ENCODE measurements at regions not wholly inside any gene's neighbourhood (a gene's known extent, or its start where the extent isn't known, plus 50 kb on each side); places are given as distances from the start of the nearest gene placed in this dataset.

- no peaks in the 10 kb centered on the region for H3K23me2 ChIP-seq (ENCODE audit: low read depth, low read length)
- H3K56ac ChIP-seq (replicated peaks; ENCODE audit: insufficient read length, low read depth, low read length), result no peak overlapping the region
- H3K4ac ChIP-seq (replicated peaks; ENCODE audit: insufficient read length, low read depth, low read length), result peak overlapping the region; percentile 29
- H3K27me3 ChIP-seq (replicated peaks in 1 of 4; ENCODE audit: control insufficient read depth in 3 of 4, extremely low read depth in 1 of 4, insufficient read depth in 3 of 4, low read length in 3 of 4), result peaks cover 0 to 28% (median 19%) of the 10 kb centered on the region in 4 experiments; a peak in 5 of 7 replicates
- FAIRE-seq (no peak), DNase-seq (ENCODE audit: low read depth in 1 of 2, low spot score in 2 of 2) (peak in 1 of 2 experiments; percentile 43)
- no peak overlapping the region; the same call in 1 of the 2 replicates for H2BK5ac ChIP-seq (ENCODE audit: low read depth, low read length)
- no peak overlapping the region for H4K8ac ChIP-seq (ENCODE audit: extremely low read depth, insufficient read depth, low read length)
- no peak overlapping the region for H2AFZ ChIP-seq (ENCODE audit: low read length)
- H3K14ac ChIP-seq (ENCODE audit: insufficient read length), result no peak overlapping the region
- no peak overlapping the region for H3K23ac ChIP-seq (ENCODE audit: insufficient read length)
- TF ChIP-seq HDAC6 (IDR thresholded peaks at IDR 0.05; ENCODE audit: low read depth, low read length) (no peak), CBX5 (IDR thresholded peaks at IDR 0.05; ENCODE audit: low read depth, low read length) (no peak), KDM1A (IDR thresholded peaks at IDR 0.05; ENCODE audit: borderline replicate concordance, low read length) (no peak), JUND (IDR thresholded peaks at IDR 0.05; ENCODE audit: low read length) (no peak), SIRT6 (IDR thresholded peaks at IDR 0.05; ENCODE audit: low read length) (no peak), SP1 (IDR thresholded peaks at IDR 0.05; ENCODE audit: low read depth, low read length) (no peak), SP2 (IDR thresholded peaks at IDR 0.05; ENCODE audit: low read length) (no peak), YY1 (IDR thresholded peaks at IDR 0.05; ENCODE audit: low read depth, low read length) (no peak), EGR1 (IDR thresholded peaks at IDR 0.05; ENCODE audit: borderline replicate concordance, low read depth, low read length) (no peak), CEBPB (IDR thresholded peaks at IDR 0.05; ENCODE audit: low read depth, low read length) (no peak), BCL11A (IDR thresholded peaks at IDR 0.05; ENCODE audit: low read depth in 2 of 2, low read length in 2 of 2) (no peak), CTBP2 (IDR thresholded peaks at IDR 0.05; ENCODE audit: borderline replicate concordance, insufficient read depth, insufficient read length, low read length) (no peak), ASH2L (IDR thresholded peaks at IDR 0.05; ENCODE audit: low read length) (no peak)
- TF ChIP-seq, protein P1, sequence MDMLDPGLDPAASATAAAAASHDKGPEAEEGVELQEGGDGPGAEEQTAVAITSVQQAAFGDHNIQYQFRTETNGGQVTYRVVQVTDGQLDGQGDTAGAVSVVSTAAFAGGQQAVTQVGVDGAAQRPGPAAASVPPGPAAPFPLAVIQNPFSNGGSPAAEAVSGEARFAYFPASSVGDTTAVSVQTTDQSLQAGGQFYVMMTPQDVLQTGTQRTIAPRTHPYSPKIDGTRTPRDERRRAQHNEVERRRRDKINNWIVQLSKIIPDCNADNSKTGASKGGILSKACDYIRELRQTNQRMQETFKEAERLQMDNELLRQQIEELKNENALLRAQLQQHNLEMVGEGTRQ (IDR thresholded peaks at IDR 0.05; ENCODE audit: low read length), result no peak
- no peak overlapping the region for H4K5ac ChIP-seq (ENCODE audit: insufficient read length, low read depth, low read length)
- no peak overlapping the region for H2BK20ac ChIP-seq (ENCODE audit: low read length)
- H2AK5ac ChIP-seq (ENCODE audit: low read depth, low read length), result 0 out of 2 replicates have a peak overlapping the region, but pooled peaks have one; percentile 55
- no peaks in the 10 kb centered on the region for H3K79me2 ChIP-seq (ENCODE audit: control insufficient read depth in 1 of 2, insufficient read depth in 2 of 2, low read length in 2 of 2)
- H2BK15ac ChIP-seq (ENCODE audit: low read length), result peak overlapping the region; percentile 88; the same call in 1 of the 2 replicates
- H3K27ac ChIP-seq (ENCODE audit: low read depth, low read length), result no peak overlapping the region
- peak overlapping the region; percentile 72; the same call in 1 of the 2 replicates for H2BK12ac ChIP-seq (ENCODE audit: low read depth, low read length)
- H3K9me3 ChIP-seq (ENCODE audit: insufficient read depth in 2 of 2, low read depth in 1 of 2, low read length in 1 of 2), result no peaks in the 10 kb centered on the region
- whole genome bisulfite sequencing, 2 experiments (ENCODE audit: extremely low coverage in 1 of 2, insufficient coverage in 1 of 2, insufficient read length in 1 of 2, insufficient replicate concordance in 2 of 2, low coverage in 1 of 2, low lambda C conversion rate in 2 of 2, missing lambda C conversion rate in 1 of 2), result 85% methylated on average over 6 of the region's 6 CpGs; no CpG with 5 or more reads in 1 of the 2 experiments
- no peak overlapping the region for H3K4me3 ChIP-seq (ENCODE audit: extremely low read depth in 1 of 4, insufficient read depth in 2 of 4, low read depth in 3 of 4, low read length in 4 of 4)
- H3K9ac ChIP-seq (replicated peaks in 1 of 4; ENCODE audit: extremely low read depth in 1 of 4, low read depth in 3 of 4, low read length in 3 of 4), result no peak overlapping the region
- no peaks in the 10 kb centered on the region for H3K79me1 ChIP-seq (ENCODE audit: low read depth, low read length)
- H3K18ac ChIP-seq (ENCODE audit: extremely low read depth, low read length), result no peak overlapping the region; the same call in 1 of the 2 replicates
- H3K4me1 ChIP-seq (replicated peaks in 1 of 4; ENCODE audit: control insufficient read depth in 3 of 4, insufficient read depth in 4 of 4, low read length in 3 of 4), result peaks cover 11 to 44% (median 25%) of the 10 kb centered on the region in 4 experiments
- no peak overlapping the region for H3K4me2 ChIP-seq (ENCODE audit: insufficient read depth in 1 of 2, low read depth in 2 of 2, low read length in 2 of 2)
- H4K20me1 ChIP-seq (replicated peaks in 1 of 2; ENCODE audit: control insufficient read depth in 1 of 2, insufficient read depth in 2 of 2, low read length in 2 of 2), result no peaks in the 10 kb centered on the region
- no peaks in the 10 kb centered on the region for H3K36me3 ChIP-seq (ENCODE audit: control insufficient read depth in 2 of 4, insufficient read depth in 4 of 4, low read length in 3 of 4)
- H2BK120ac ChIP-seq (replicated peaks; ENCODE audit: low read depth, low read length), result no peak overlapping the region
- peak overlapping the region; percentile 14 for H4K91ac ChIP-seq (replicated peaks; ENCODE audit: insufficient read length, low read length)
- ChIA-PET CTCF (ENCODE audit: partially characterized antibody) (interaction anchor here (0.6 to 1.6 kb wide), 7 partner anchors 49 to 238 kb away, joined by 3 to 8 read pairs (median 3); no protein-coding TSS in a partner anchor), POLR2A (ENCODE audit: partially characterized antibody) (no interaction called here)
Measured at GRCh38 chr2:120430957-120431356, 85.0 kb downstream of the INHBB start.
